ACC112 (cell line): ENCODE measurements at regions not wholly inside any gene's neighbourhood (a gene's known extent, or its start where the extent isn't known, plus 50 kb on each side); places are given as distances from the start of the nearest gene placed in this dataset.
A peak's percentile ranks its signal among the peaks of the same experiment; 100 is the strongest.

ENCODE experiments used
- H2AFZ ChIP-seq: fragments of 200-600 bp; sonication (generic); one replicate; pipeline ENCODE4 v1.6.0; 2017; ENCODE audit warnings: antibody characterized with exemption, low read length; ENCODE audit not compliant: unreplicated experiment
- H3K27ac ChIP-seq: fragments of 200-600 bp; sonication (generic); 2 replicates; pipeline ENCODE4 v1.5.1; 2014; ENCODE audit warnings: low read depth, mild to moderate bottlenecking, antibody characterized with exemption, low read length, moderate library complexity
- H3K27me3 ChIP-seq: fragments of 200-600 bp; sonication (generic); 2 replicates; pipeline ENCODE4 v1.6.1; 2014; ENCODE audit warnings: mild to moderate bottlenecking, antibody characterized with exemption, low read length, moderate library complexity, mixed read lengths; ENCODE audit not compliant: insufficient read depth
- H3K36me3 ChIP-seq: fragments of 200-600 bp; sonication (generic); 2 replicates; pipeline ENCODE4 v1.6.1; 2016; ENCODE audit warnings: mild to moderate bottlenecking, antibody characterized with exemption, low read length, moderate library complexity, mixed read lengths; ENCODE audit not compliant: insufficient read depth
- H3K4me1 ChIP-seq: fragments of 200-600 bp; sonication (generic); one replicate; pipeline ENCODE4 v1.6.1; 2016; ENCODE audit warnings: low read length, mixed read lengths; ENCODE audit not compliant: insufficient read depth, unreplicated experiment, control insufficient read depth
- H3K4me3 ChIP-seq: fragments of 200-600 bp; sonication (generic); 2 replicates; pipeline ENCODE4 v1.5.1; 2014; ENCODE audit warnings: mild to moderate bottlenecking, low read depth, low read length
- H3K79me2 ChIP-seq: fragments of 200-600 bp; sonication (generic); one replicate; pipeline ENCODE4 v1.6.0; 2016; ENCODE audit warnings: low read length; ENCODE audit not compliant: control insufficient read depth, unreplicated experiment, insufficient read depth

DNA sequence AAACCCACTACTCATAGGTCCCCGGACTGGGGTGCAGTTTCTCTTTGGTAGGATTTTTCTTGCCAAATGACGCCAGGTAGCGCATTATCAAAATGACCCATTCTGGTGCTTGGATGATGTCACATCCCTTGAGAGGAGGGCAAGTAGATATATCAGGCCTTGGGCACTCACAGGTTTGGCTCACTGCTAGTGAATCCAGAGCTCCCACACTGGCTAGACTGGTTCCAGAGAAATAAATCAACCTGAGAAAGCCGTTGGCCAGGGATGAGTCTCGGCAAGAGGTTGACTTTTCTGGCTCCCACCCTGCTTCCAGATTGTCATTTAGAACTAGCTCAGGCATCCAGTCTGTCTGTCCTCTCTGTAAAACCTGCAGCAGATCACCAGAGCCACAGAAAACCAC is 188.4 kb upstream of the MAF start:
- Histone ChIP-seq H3K27ac (no peak overlapping the region), H3K27me3 (no peaks in the 10 kb centered on the region), H3K4me1 (no peaks in the 10 kb centered on the region), H3K79me2 (no peaks in the 10 kb centered on the region), H2AFZ (no peak overlapping the region), H3K4me3 (no peak overlapping the region), H3K36me3 (no peaks in the 10 kb centered on the region)

- H3K36me3 ChIP-seq, result no peaks in the 10 kb centered on the region
- H3K79me2 ChIP-seq, result no peaks in the 10 kb centered on the region
- no peaks in the 10 kb centered on the region for H3K27me3 ChIP-seq
- H2AFZ ChIP-seq, result no peak overlapping the region
- no peak overlapping the region for H3K4me3 ChIP-seq
- H3K4me1 ChIP-seq, result no peaks in the 10 kb centered on the region
- no peak overlapping the region for H3K27ac ChIP-seq
Observed at GRCh38 chr16:79786389-79786788, 185.9 kb upstream of the MAF start.

- Histone ChIP-seq H3K36me3 (no peaks in the 10 kb centered on the region), H3K79me2 (no peaks in the 10 kb centered on the region), H3K4me1 (no peaks in the 10 kb centered on the region), H3K27me3 (no peaks in the 10 kb centered on the region), H3K27ac (no peak overlapping the region), H2AFZ (no peak overlapping the region), H3K4me3 (no peak overlapping the region)
Observed at GRCh38 chr16:79784007-79784406, 183.5 kb upstream of the MAF start.

- H3K4me3 ChIP-seq, result no peak overlapping the region
- H2AFZ ChIP-seq, result no peak overlapping the region
- no peaks in the 10 kb centered on the region for H3K4me1 ChIP-seq
- no peaks in the 10 kb centered on the region for H3K79me2 ChIP-seq
- H3K27ac ChIP-seq, result no peak overlapping the region
- H3K27me3 ChIP-seq, result no peaks in the 10 kb centered on the region
- no peaks in the 10 kb centered on the region for H3K36me3 ChIP-seq
Observed at GRCh38 chr16:79777679-79778078, 177.1 kb upstream of the MAF start.

- H3K4me3 ChIP-seq, result no peak overlapping the region
- H3K27ac ChIP-seq, result no peak overlapping the region
- H2AFZ ChIP-seq, result no peak overlapping the region
- no peaks in the 10 kb centered on the region for H3K79me2 ChIP-seq
- H3K36me3 ChIP-seq, result no peaks in the 10 kb centered on the region
- no peaks in the 10 kb centered on the region for H3K27me3 ChIP-seq
- H3K4me1 ChIP-seq, result no peaks in the 10 kb centered on the region
Observed at GRCh38 chr16:79776243-79776847, 175.8 kb upstream of the MAF start.

DNA sequence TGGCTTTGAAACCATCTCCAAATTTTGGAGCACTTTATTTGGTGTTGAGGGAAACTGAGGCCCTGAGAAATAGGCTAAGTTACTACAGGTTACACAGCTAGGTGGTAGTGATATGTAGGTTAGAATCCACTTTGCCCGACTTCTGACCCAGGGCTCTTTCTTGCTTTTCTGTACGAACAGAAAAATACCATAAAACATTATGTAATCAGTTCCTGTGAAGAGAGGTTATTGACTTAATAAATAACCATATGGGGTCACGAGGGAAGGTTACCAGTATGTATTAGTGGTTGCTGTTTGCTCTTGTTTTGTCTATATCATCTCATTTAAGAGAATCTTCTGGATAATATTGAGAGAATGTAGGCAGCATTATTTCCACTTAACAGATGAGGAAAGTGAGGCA is 172.2 kb upstream of the MAF start:
- no peaks in the 10 kb centered on the region for H3K4me1 ChIP-seq
- H3K79me2 ChIP-seq, result no peaks in the 10 kb centered on the region
- no peak overlapping the region for H3K4me3 ChIP-seq
- no peak overlapping the region for H2AFZ ChIP-seq
- H3K27me3 ChIP-seq, result no peaks in the 10 kb centered on the region
- no peak overlapping the region for H3K27ac ChIP-seq
- no peaks in the 10 kb centered on the region for H3K36me3 ChIP-seq

- Histone ChIP-seq H3K27me3 (no peaks in the 10 kb centered on the region), H3K36me3 (no peaks in the 10 kb centered on the region), H3K4me1 (no peaks in the 10 kb centered on the region), H3K4me3 (no peak overlapping the region), H3K27ac (no peak overlapping the region), H2AFZ (no peak overlapping the region), H3K79me2 (no peaks in the 10 kb centered on the region)
Observed at GRCh38 chr16:79772048-79772447, 171.5 kb upstream of the MAF start.

DNA sequence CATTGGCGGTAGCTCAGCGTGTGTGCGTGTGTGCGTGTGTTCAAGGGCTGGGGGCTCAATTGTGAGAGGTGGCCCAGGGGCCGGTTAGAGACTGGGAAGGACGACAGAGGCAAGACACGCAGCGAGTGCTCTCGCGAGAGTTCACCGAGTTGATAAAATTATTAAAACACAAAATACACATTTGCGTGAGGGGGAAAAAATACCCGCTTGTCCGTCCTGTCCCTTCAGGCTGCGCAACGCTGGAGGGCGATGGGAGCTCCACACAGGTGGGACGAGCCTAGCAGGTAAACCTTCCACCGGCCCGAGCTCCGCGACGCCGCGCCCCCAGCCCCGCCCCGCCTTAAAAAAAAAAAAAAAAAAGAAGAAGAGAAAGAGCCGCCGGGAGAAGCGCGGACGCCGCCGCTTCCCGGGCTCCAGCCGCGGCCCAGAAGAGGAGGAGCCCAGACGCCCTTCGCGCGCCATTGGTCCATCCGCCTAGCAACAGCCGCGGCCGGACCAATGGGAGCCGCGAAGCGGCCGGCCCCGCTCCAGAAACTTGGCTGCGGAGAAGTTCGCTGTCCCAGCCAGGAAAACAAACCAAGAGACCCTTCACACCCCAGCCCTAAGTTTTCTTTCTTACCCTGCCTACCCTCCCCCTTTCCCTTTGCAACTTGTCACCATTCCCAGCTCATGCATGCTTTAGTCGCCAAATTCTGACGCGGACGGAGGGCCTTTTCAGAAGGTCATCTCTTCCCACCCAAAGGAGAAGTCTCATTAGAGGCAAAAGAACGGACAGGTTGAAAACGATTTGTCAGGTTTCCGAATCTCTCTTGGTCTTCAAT is 169.9 kb upstream of the MAF start:
- H3K4me3 ChIP-seq, result peak overlapping the region; percentile 75
- no peaks in the 10 kb centered on the region for H3K27me3 ChIP-seq
- H2AFZ ChIP-seq, result peak overlapping the region; percentile 47
- H3K27ac ChIP-seq, result no peak overlapping the region
- H3K79me2 ChIP-seq, result no peaks in the 10 kb centered on the region
- no peaks in the 10 kb centered on the region for H3K4me1 ChIP-seq
- H3K36me3 ChIP-seq, result no peaks in the 10 kb centered on the region

DNA sequence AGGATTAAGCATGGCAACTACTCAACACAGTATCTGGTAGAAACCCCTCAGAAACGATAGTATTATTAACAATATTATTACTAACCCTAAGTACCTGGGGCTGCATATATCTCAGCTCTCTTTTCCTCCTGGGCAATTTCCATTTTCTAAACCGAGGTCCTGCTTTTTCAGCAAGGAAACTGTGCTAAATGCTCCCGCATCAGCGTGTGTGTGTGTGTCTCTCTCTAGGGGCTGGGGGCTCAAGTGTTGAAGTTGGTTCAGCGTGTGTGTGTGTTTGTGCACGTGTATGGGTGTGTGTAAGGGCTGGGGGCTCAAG is 169.3 kb upstream of the MAF start:
- H3K27ac ChIP-seq, result no peak overlapping the region
- H2AFZ ChIP-seq, result no peak overlapping the region
- no peaks in the 10 kb centered on the region for H3K36me3 ChIP-seq
- H3K79me2 ChIP-seq, result no peaks in the 10 kb centered on the region
- H3K27me3 ChIP-seq, result no peaks in the 10 kb centered on the region
- H3K4me1 ChIP-seq, result no peaks in the 10 kb centered on the region
- peak overlapping the region; percentile 75 for H3K4me3 ChIP-seq

DNA sequence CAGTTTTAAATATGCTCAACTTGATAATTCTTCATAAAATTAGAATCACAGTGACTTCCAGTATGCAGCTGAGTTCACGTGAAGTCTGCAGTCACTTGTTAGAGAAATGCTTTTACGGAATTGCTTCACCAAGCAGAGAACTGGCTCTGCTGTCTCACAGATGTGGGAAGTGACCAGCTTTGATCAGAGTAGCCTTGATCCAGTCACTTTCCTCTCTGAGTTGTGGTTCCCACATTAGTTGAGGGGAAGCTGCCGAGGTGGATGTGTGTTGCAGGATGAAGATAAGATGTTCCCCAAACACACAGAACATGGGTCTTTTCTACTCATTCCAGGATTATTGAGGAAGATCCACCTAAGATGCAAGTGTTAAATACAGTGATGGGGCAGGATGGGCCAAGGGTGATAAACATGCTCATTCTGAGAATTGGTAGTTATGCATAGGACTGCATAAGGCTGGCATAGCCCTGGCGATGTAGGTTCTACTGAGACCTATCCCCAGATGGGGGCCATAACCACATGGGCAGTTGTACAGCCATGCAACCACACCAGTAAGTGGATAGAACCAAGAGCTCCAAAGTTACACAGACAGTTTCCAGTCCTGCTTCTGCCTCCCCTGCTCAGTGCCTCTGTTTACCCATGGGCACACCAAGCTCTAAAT is 168.9 kb upstream of the MAF start:
- no peak overlapping the region for H2AFZ ChIP-seq
- H3K27ac ChIP-seq, result no peak overlapping the region
- H3K79me2 ChIP-seq, result no peaks in the 10 kb centered on the region
- H3K4me1 ChIP-seq, result no peaks in the 10 kb centered on the region
- no peaks in the 10 kb centered on the region for H3K27me3 ChIP-seq
- no peak overlapping the region for H3K4me3 ChIP-seq
- H3K36me3 ChIP-seq, result no peaks in the 10 kb centered on the region
